ENCODE measurements at regions not wholly inside any gene's neighbourhood (a gene's known extent, or its start where the extent isn't known, plus 50 kb on each side); places are given as distances from the start of the nearest gene placed in this dataset.

DNA sequence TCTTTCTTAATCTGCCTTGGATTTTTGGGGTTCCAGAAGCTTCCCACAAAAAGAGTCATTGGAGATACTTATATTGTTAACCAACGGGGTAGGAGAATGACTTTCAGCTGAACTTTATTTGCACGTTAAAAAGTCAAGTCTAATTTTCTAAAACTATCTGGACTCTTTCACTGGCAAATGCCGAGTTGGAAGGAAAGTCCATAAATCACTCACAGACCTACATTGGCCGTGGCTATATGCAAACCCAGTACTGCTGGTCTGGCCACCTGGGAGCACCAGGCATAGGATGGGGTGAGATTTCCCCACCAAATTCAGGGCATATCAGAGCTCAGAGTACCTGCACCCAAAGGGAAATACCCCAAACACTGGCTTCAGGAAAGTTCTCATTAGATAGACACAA, 71.3 kb upstream of the SALL4 start:
- Histone ChIP-seq H3K56ac (replicated peaks; ENCODE audit: insufficient read length, low read depth, low read length) (no peak overlapping the region), H4K5ac (ENCODE audit: insufficient read length, low read depth, low read length) (no peak overlapping the region), H2BK15ac (ENCODE audit: low read length) (no peak overlapping the region), H2BK20ac (ENCODE audit: low read length) (no peak overlapping the region), H3K18ac (ENCODE audit: extremely low read depth, low read length) (no peak overlapping the region), H3K9me3 (ENCODE audit: insufficient read depth in 2 of 2, low read depth in 1 of 2, low read length in 1 of 2) (no peaks in the 10 kb centered on the region), H3K27me3 (replicated peaks in 1 of 4; ENCODE audit: control insufficient read depth in 3 of 4, extremely low read depth in 1 of 4, insufficient read depth in 3 of 4, low read length in 3 of 4) (no peaks in the 10 kb centered on the region), H2BK5ac (ENCODE audit: low read depth, low read length) (no peak overlapping the region), H3K36me3 (ENCODE audit: control insufficient read depth in 2 of 4, insufficient read depth in 4 of 4, low read length in 3 of 4) (no peaks in the 10 kb centered on the region), H3K23me2 (ENCODE audit: low read depth, low read length) (no peaks in the 10 kb centered on the region), H3K4ac (replicated peaks; ENCODE audit: insufficient read length, low read depth, low read length) (no peak overlapping the region), H4K91ac (replicated peaks; ENCODE audit: insufficient read length, low read length) (no peak overlapping the region), H3K27ac (ENCODE audit: low read depth, low read length) (no peak overlapping the region), H3K4me3 (ENCODE audit: extremely low read depth in 1 of 4, insufficient read depth in 2 of 4, low read depth in 3 of 4, low read length in 4 of 4) (no peak overlapping the region), H2BK12ac (ENCODE audit: low read depth, low read length) (no peak overlapping the region), H3K23ac (ENCODE audit: insufficient read length) (no peak overlapping the region), H3K14ac (ENCODE audit: insufficient read length) (no peak overlapping the region), H3K4me1 (replicated peaks in 1 of 4; ENCODE audit: control insufficient read depth in 3 of 4, insufficient read depth in 4 of 4, low read length in 3 of 4) (no peaks in the 10 kb centered on the region), H2BK120ac (replicated peaks; ENCODE audit: low read depth, low read length) (no peak overlapping the region), H3K4me2 (ENCODE audit: insufficient read depth in 1 of 2, low read depth in 2 of 2, low read length in 2 of 2) (no peak overlapping the region), H2AK5ac (ENCODE audit: low read depth, low read length) (no peak overlapping the region), H3K79me1 (ENCODE audit: low read depth, low read length) (no peaks in the 10 kb centered on the region), H4K20me1 (replicated peaks in 1 of 2; ENCODE audit: control insufficient read depth in 1 of 2, insufficient read depth in 2 of 2, low read length in 2 of 2) (no peaks in the 10 kb centered on the region), H4K8ac (ENCODE audit: extremely low read depth, insufficient read depth, low read length) (no peak overlapping the region), H3K79me2 (ENCODE audit: control insufficient read depth in 1 of 2, insufficient read depth in 2 of 2, low read length in 2 of 2) (no peaks in the 10 kb centered on the region), H3K9ac (replicated peaks in 1 of 4; ENCODE audit: extremely low read depth in 1 of 4, low read depth in 3 of 4, low read length in 3 of 4) (no peak overlapping the region), H2AFZ (ENCODE audit: low read length) (no peak overlapping the region)
- FAIRE-seq (no peak), DNase-seq (ENCODE audit: low read depth in 1 of 2, low spot score in 2 of 2) (no peak)
- TF ChIP-seq RXRA (IDR thresholded peaks at IDR 0.05; ENCODE audit: insufficient read depth, low read depth, low read length) (no peak), TBP (IDR thresholded peaks at IDR 0.05; ENCODE audit: low read depth, low read length) (no peak)
- CTCF ChIA-PET (ENCODE audit: partially characterized antibody) = interaction anchor here (0.9 kb wide), 2 partner anchors 9 to 12 kb away, joined by 3 to 4 read pairs; no protein-coding TSS in a partner anchor
- POLR2A ChIA-PET (ENCODE audit: partially characterized antibody) = interaction anchor here (1.5 kb wide), 1 partner anchor 15 kb away, joined by 5 read pairs; no protein-coding TSS in a partner anchor
- WGBS, 2 experiments (ENCODE audit: extremely low coverage in 1 of 2, insufficient coverage in 1 of 2, insufficient read length in 1 of 2, insufficient replicate concordance in 2 of 2, low coverage in 1 of 2, low lambda C conversion rate in 2 of 2, missing lambda C conversion rate in 1 of 2) = 84% methylated on average over 4 of the region's 4 CpGs; no CpG with 5 or more reads in 1 of the 2 experiments

Data from H1 (cell line).